Superior temporal gyrus (tissue), 1 donor: ENCODE measurements at regions not wholly inside any gene's neighbourhood (a gene's known extent, or its start where the extent isn't known, plus 50 kb on each side); places are given as distances from the start of the nearest gene placed in this dataset.
"Not testable (repeated sequence)": the region's sequence is repeated elsewhere in the genome, so short reads cannot be mapped to it uniquely, and the experiment has no call there.

Experiments
- DNase-seq: peaks from one replicate; pipeline ENCODE4 v3.0.0-alpha.2; 2016; ENCODE audit errors: extremely low spot score

DNA sequence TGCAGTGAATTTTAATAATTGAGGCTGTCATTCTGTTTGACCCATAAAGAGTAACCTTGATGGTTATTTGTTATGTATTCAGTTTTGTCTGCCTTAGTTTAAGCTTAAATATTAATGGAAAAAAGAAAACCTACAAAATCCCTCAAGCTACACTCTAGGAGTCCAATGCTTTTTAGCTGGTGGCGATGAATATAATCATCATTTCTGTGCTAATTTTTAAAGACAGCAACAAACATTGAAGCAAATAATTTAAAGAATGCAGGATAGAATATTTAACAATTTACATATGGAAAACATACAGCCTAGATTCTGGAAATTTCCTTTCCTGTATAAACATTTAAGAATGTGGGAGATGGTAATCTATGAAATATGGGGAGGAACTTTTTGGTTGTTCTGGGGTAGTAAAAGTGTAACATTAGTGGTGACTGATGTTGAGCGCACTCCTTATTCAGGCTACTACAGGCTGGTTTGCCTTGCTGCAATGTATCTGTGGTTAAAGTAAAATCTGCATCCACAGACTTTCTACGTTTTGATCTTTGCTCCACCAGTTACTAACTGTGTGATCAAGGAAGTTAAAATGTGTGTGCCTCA, 287.9 kb upstream of the DEFB112 start:
- no peak for DNase-seq

DNA sequence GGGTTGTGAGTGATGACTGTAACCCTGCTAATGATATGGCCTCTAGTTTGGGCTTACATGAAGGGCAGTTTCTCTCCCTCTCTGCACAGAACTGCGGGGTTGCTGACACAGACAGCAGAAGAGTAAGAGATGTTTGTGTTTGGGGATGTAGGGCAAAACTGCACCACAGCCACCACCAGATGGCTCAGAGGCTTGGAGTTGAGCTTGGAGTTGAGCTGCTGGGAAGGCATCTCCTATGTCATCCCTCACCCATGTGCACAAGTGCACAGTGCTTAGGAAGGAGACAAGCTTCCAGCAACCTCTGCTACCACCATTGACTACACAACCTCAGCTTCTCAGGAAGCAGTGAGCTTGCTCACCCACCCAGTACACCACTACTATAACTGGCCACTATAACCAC, 303.9 kb upstream of the DEFB112 start:
- no peak for DNase-seq

DNA sequence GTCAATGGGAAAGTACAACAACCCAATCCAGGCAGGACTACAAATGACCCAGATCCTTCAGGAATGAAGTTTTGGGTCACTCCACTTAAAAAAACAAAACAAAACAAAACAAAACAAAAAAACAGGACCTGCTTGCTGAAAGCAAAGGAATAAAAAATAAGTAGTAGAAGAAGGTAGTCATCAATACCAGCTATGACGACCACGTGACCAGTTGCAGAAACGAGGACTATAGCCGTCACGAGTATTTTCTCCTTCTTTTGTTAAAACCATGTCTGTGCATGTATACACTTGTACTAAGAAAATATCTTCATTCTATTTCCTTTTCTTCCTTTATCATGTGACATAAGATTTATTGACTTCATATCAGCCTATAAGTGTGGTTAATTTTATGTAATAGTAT, 308.4 kb upstream of the DEFB112 start:
- DNase-seq: no peak

DNA sequence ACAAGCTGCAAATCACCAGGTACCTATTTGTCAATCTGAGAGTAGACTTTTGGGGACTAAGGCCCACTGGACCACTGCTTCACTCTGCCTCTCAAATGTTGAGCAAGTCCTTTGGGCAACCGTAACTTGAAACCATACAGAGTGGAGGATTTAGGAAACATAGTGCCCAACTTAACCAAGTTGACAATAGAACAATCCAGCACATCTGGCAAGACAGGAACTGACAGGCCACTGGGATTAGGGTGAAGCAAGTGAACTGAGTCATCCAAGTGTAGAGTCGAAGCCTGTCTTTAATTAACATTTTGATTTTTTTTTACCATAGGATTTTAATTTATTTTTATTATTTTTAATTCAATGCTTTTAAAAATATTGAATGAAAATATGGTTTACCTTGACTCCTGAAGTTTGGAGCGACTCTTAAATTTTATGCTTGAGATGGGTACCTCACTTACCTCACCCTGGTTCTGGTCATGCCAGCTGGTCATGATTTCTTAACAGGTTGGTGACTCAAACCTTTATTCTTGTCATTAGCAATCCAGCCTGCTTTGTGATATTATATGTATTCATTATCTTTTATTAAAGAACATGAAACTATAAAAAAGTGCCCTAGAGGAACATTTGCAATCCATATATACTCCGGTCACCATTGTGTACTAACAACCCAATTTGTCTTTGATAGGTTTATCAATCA, 312.1 kb upstream of the DEFB112 start:
- no peak for DNase-seq

DNA sequence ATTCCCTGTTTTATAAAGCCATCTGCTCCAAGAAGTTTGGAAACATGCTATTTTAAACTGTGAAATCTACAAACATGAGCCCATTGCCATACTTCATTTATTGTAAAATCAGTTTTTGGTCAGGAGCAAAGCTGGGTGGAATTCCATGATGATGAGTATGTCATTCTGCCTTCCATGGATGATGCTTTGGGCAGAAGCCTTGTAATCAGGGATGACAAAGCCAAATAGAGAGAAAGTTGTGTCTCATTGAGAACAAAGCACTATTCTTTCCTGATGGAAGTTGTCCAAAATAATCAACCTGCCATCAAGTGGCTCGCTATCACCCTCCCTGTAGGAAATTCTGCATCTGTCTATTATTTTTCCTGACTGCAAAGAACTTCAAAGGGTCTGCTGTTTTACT, 313.0 kb upstream of the DEFB112 start:
- no peak for DNase-seq

DNA sequence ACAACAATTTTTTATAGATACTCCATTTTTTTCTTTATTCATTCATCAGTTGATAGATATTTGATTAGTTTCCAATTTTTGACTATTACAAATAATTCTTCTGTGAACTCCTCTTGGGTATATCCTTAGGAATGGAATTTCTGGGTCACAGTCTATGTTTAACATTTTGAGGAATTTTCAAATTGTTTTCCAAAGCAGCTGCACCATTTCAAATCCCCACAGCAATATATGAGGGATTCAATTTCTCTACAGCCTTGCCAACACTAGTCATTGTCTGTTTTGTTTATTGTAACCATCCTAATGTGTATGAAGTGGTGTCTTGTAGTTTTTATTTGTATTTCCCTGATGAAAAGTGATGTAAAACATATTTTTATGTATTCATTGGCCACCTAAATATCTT, 320.3 kb upstream of the DEFB112 start:
- DNase-seq: no peak

DNA sequence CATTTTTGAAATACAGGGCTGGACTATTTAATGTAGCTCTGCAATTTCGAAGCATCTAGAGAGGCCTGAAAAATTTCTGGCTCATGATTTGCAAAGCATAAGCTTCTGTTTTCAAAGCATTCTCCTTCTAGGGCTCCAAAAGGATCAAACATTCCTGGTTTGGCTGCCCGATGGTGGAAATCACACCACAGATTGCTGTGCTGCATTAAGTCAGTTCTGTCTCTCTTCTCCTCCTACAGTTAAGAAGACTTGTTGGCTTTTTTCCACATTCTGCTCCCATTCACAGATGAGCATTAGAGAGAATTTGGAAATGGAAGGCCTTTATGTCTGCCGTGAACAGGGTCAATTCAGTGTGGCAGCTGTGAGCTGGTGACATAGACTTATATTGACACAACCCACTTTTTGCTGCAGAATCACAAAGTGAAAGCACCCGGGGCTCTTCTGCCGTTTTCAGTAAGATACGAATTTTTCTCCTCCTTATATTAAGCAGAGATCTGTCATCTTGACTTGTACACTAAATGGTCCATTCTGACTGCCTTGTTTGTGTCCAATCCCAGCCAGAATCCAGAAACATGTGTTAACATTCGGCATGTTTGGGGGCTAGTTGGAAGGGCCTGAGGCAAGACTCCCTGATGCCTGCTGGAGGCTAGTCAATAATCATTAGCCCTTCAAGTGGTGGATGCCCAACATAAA, 330.8 kb upstream of the DEFB112 start:
- peak; percentile 72 for DNase-seq

DNA sequence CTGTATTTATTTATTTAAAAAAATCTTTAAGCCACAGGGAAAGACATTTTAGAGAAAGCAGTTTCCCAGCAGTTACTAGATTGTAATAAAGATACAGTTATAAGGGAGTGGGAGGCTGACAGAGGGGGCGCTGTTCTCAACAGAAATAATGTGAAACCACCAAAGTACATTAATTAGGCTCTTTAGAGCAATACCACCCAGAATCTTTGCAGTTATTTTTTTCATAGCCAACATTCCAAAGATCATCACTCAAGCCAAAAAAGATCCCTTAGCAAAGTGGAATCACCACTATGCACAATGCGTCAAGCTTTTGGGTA, 331.3 kb upstream of the DEFB112 start:
- no peak for DNase-seq

DNA sequence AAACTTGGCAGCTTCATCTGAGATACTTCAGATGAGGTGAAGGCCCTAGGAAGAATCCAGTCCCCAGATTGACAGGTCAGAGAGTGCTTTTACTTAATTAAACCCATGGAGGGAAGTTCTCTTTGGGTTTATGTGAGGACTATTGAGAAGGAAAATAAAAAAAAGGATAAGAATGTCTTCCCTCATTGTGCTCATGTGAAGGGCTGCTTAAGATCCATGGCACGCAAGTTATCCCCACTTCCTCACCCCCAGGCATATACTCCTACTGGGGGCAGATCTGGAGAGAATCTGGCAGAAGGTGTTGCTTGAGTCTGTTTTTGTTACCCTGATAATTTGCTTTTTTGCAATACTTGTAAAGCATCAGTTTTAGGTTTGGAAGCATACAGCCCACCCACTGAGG, 322.9 kb upstream of the TFAP2D start:
- DNase-seq: no peak

DNA sequence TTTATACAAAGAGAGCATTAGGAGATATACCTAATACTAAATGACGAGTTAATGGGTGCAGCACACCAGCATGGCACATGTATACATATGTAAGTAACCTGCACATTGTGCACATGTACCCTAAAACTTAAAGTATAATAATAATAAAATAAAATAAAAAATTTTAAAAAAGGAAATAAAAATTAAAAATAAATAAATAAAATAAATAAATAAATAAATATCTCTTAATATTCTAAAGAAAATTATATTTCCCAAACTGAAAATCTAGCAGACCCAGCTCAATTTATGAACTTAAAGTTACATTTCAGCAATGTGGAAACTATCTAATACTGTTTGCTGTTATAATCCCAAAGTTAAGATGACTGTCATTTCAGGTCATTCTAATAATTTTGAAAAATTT, 319.2 kb upstream of the TFAP2D start:
- DNase-seq: not testable (repeated sequence)

DNA sequence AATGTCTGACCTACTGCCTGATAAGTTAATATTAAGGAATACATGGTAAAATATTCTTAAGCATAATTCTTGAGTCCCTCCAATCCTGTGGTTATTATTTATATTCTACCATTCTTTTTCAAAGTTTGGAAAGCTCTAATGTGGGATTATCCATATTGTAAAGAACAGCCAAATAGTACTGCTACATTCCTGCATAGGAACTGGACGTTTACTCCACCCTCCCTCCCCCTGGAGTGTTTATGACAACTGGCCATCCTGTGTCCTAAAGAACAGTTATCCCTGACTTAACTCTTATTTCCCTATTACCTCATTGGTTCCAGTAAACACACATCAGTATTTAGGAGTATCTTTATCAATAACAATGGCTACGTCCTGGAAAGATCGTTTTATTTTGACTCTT, 308.7 kb upstream of the TFAP2D start:
- DNase-seq: no peak

DNA sequence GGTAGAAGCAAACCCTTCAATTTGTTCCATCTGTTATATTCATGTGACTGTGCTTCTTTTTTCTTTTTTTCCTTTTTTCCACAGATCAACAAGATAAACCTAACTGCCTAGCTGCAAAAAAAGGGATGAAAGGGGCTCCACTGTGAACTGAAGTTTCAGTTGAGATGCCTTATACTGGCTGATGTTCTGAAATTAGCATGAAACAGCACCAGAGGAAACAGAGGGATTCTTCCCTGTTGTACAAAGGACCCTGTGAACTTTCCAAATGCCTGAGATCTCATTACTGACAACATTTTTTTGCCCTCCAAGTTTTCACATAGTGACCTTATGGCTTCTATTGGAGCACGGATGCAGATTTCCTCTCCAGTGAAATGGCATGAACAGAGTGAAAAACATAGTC, 302.7 kb upstream of the TFAP2D start:
- DNase-seq: no peak

DNA sequence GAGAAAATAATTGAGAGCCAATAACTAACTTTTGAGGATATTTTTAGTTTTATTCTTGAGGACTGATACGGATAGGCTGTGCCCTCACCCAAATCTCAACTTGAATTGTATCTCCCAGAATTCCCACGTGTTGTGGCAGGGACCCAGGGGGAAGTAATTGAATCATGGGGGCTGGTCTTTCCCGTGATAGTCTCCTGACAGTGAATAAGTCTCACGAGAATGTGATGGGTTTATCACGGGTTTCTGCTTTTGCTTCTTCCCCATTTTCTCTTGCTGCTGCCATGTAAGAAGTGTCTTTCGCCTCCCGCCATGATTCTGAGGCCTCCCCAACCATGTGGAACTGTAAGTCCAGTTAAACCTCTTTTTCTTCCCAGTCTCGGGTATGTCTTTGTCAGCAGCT, 292.3 kb upstream of the TFAP2D start:
- DNase-seq: not testable (repeated sequence)

DNA sequence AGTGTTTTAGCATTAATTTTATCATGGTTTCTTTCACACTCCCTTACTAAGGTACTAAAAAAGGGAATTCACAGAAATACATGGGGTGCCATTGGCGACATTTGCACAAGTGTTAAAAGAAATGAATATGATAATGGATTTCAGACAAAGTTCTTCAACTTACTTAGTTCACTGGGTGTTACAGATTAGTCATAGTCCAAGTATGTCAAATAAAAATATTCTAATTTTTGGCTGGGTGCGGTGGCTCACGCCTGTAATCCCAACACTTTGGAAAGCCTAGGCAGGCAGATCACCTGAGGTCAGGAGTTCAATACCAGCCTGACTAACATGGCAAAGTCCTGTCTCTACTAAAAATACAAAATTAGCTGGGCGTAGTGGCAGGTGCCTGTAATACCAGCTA, 286.1 kb upstream of the TFAP2D start:
- no peak for DNase-seq

DNA sequence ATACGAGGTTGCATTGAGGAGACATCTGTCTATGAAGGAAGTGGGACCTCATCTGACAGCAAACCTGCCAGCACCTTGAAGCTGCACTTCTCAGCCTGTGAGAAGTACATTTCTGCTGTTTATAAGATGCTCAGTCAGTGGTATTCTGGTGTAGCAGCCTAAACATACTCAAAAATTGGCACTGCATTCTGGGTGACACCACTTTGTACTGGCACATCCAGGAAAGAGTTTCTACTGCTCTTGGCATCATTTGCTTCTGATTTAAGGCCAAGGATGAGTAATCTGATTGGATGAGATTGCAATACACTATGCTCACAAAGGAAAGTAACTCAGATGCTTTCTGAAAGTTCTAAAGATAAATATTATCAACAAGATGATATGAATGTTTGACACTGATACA, 275.4 kb upstream of the TFAP2D start:
- no peak for DNase-seq

DNA sequence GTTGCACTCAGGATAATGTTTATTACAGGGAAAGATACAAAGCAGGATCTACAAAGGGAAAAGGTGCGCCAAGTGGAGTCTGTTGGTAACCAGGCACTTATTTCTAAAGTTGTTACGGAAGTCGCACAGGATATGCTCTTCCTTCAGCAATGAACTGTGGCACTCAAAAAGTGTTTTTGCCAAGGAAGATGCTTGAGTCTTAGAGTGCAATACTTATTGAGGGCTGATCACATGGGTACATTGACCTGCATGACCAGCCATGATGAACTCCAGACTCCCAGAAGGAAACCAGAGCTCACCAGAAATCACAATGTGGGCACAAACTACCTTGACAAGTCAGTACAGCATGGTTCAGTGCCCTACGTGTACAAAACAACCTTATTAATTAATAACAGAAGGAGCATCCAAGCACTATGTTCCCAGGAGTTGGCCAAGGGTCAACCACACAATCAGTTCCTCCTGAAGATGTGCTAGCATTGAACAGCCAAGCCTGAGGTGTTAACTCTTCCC, 270.7 kb upstream of the TFAP2D start:
- no peak for DNase-seq

DNA sequence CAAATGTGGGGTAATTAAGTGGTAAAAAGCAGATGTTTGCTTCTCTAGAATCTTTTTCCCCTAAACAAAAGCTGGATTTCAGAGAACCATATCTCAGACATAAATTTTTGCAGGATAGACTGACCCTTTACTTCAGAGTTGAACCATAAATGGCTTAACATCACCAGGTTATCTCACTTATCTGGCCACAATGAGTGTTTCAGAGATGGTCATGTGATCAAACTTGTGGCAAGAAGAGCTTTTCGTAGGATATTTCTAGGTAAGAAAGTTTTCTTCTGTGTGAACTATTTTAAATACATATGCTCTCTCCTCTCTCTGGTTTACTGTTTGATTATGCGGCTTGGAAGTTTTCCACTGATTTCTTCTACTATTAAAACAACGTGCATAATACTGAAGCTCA, 270.2 kb upstream of the TFAP2D start:
- no peak for DNase-seq

DNA sequence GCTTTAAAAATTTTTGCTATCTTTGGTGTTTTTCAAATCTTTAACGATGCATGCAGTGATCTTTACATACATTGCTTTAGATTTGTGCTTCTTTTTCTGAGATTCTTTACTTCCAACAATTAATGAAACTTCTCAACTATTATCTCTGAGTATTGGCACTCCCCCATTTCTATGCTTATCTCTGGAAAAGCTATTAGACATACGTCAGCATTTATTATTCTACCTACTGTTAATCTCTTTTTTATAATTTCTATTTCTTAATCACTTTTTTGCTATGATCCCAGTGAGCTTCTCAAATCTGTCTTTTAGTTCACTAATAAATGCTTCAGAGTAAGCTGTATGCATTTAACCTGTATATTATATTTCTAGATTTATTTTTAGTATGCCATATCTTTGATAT, 264.2 kb upstream of the TFAP2D start:
- no peak for DNase-seq

DNA sequence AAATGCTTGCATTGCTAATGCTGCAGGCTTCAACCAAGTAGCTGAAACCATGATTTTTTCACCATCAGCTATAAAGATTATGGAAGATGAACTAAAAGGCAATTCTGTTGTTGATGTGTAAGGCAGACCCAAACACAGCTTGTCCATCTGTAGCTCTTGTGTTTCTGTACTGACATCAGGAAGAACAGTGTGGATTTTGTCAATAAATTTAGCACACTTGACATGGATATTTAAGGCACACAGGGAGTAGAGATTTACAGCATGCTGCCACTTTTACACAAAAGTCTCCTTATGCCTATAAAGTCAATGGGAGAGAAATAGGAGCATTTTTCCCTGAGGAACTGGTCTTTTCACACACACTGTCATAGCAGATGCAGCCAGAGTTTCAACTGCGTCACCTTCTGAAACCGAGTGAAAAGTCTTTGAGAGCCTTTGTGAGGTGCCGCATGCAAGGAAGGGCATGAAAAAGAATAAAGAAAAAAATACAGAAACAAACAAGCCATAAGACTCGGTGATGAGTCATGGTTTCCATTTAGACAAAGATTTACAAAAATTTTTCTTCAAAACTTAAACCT, 261.4 kb upstream of the TFAP2D start:
- no peak for DNase-seq

DNA sequence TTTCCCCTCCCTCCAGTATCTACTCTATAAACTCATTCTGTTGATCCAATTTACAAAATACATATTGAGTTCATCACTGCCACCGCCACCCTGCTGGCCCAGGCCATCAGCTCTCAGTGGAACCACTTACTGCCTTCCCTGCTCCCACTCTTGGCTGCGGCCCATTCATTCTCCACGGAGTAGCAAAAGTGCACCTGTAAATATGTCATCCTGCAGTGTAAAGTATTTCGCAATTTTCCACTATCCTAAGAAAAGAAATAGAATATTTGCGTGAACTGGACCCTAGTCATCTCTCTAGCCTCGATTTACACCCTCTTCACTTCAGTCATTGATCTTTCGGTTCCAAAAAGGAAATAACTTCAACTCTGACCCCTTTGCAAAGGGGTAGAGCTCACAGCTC, 258.3 kb upstream of the TFAP2D start:
- DNase-seq: no peak

DNA sequence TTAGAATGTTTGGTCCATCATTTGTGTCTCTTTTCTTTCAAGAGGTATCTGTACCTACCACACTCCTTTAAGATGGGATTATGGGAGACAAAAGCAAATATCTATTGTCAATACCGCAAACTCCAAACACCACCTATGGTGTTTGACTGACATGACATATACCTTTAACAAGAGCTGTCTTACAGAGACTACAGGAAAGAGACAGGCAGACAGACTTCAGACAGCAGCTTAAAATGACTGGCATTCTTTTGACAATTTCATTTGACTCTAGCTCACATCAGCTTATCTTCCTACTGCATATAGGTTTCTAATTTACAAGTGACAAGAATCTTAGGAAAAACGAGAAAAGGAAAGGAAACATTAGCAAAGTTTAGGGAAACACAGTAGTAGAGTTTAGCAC, 256.0 kb upstream of the TFAP2D start:
- DNase-seq: no peak

DNA sequence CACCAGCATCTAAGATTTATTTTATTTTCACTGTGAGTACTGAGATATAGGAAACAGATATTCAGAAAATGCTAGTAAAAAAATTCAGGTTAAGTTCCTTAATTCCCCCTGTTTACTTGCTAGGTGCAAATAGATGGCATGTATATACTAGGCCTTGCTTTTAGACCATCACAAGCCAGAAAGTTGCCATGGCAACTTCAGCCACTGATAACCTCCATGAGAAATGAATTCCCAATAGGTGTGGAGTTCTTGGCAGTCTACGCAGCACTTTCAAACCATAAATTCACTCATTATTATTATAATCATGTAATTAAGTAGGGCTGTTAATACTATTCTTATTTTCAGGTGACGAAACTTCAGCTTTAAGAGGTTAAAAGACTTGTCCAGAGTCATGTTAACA, 251.6 kb upstream of the TFAP2D start:
- DNase-seq: no peak

DNA sequence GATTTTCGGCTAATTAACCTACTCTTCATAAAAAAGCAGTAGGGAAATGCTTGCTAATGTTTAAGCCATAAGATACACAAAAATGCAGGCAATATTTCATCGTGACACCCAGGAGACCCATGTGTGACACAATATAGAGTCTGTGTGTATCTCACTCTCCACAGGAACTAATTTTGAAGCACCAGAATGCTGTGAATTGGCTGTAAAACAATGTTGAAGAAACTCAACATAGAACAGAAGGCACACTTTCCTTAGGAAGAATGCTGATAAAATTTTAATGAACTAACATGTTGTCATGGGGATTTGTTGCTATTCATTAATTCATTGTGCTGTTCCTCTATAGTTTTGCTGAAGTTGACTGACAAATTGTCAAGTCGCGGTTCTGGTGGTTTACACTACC, 249.4 kb upstream of the TFAP2D start:
- DNase-seq: no peak
